A549 (cell line): ENCODE measurements at regions not wholly inside any gene's neighbourhood (a gene's known extent, or its start where the extent isn't known, plus 50 kb on each side); places are given as distances from the start of the nearest gene placed in this dataset.

Source experiments
- ATAC-seq, 2 experiments: fragments of 200-7000 bp in 1 of 2; fragments of >200 bp in 1 of 2; cut with Nextera tagmentation in 1 of 2; cut with Tn5 transposase in 1 of 2; 3 replicates each; pipeline versions ENCODE4 v1.8.0 to v1.9.1; 2018 to 2020; ENCODE audit warnings: mild to moderate bottlenecking in 1 of 2, moderate library complexity in 1 of 2
- CTCF ChIA-PET: fragments of 300-600 bp; sonication (Branson Sonifier 250); formaldehyde crosslinking; extraction: SDS; loops from one replicate; lab custom pipeline; 2021; ENCODE audit warnings: antibody characterized with exemption, inconsistent platforms; lab: Yijun Ruan, JAX
- POLR2A ChIA-PET: fragments of 350-600 bp; formaldehyde crosslinking; extraction: SDS; loops from one replicate; lab custom pipeline; 2021; ENCODE audit warnings: antibody characterized with exemption, inconsistent platforms; lab: Yijun Ruan, JAX
- DNase-seq, 2 experiments: peaks; one replicate each; pipeline versions ENCODE4 v3.0.0 to v3.0.0-alpha.2; 2011 to 2016; ENCODE audit warnings: low read depth in 1 of 2, low spot score in 1 of 2
- FAIRE-seq: peaks from 2 replicates; lab custom pipeline; 2011; peaks lifted over from hg19 to GRCh38; lab: Jason Lieb, UNC
- H3K27ac ChIP-seq, 2 experiments: fragments of >200 bp; sonication (Bioruptor Twin); formaldehyde crosslinking; 3 replicates each; pipeline ENCODE4 v1.5.1; 2016 to 2017
- H3K4me1 ChIP-seq: fragments of >200 bp; sonication (Bioruptor Twin); formaldehyde crosslinking; 3 replicates; pipeline ENCODE4 v1.6.1; 2016
- H3K4me2 ChIP-seq: fragments of >200 bp; sonication (Bioruptor Twin); formaldehyde crosslinking; 3 replicates; pipeline ENCODE4 v1.6.1; 2016
- H3K4me3 ChIP-seq: fragments of >200 bp; sonication (Bioruptor Twin); formaldehyde crosslinking; 3 replicates; pipeline ENCODE4 v1.5.1; 2016
- H3K9me3 ChIP-seq: fragments of >200 bp; sonication (Bioruptor Twin); formaldehyde crosslinking; 3 replicates; pipeline ENCODE4 v1.6.1; 2016
- BCL3 ChIP-seq: fragments of >200 bp; sonication (Bioruptor Twin); formaldehyde crosslinking; IDR thresholded peaks from 3 replicates; pipeline ENCODE4 v1.6.1; 2016
- BHLHE40 ChIP-seq: IDR thresholded peaks from 2 replicates; pipeline ENCODE4 v1.6.1; 2012; ENCODE audit warnings: low read depth, low read length, inconsistent platforms
- CBX8 ChIP-seq: fragments of 200-600 bp; sonication (generic); IDR thresholded peaks from 2 replicates; pipeline ENCODE4 v1.6.1; 2016
- CEBPB ChIP-seq, 2 experiments: fragments of >200 bp in 1 of 2; sonication (Bioruptor Twin) in 1 of 2; formaldehyde crosslinking in 1 of 2; IDR thresholded peaks; 2 replicates each; pipeline ENCODE4 v1.6.1; 2012 to 2016
- CHD2 ChIP-seq: fragments of 150-350 bp; IDR thresholded peaks from 2 replicates; pipeline ENCODE4 v1.6.1; 2014; ENCODE audit warnings: low read length; ENCODE audit not compliant: partially characterized antibody
- CHD4 ChIP-seq: fragments of 200-600 bp; sonication (generic); IDR thresholded peaks from 2 replicates; pipeline ENCODE4 v1.6.1; 2016; ENCODE audit warnings: antibody characterized with exemption, mild to moderate bottlenecking, borderline replicate concordance
- EHF ChIP-seq: fragments of 250-450 bp; sonication (Bioruptor Pico); IDR thresholded peaks from 2 replicates; pipeline ENCODE4 v1.5.0; 2020; ENCODE audit warnings: mild to moderate bottlenecking
- ELK1 ChIP-seq: fragments of 150-350 bp; IDR thresholded peaks from 2 replicates; pipeline ENCODE4 v1.6.1; 2014; ENCODE audit warnings: low read depth, mild to moderate bottlenecking, low read length
- EP300 ChIP-seq, 2 experiments: fragments of >200 bp; sonication (Bioruptor Twin); formaldehyde crosslinking; IDR thresholded peaks; 2 replicates in 1 of 2; 3 replicates in 1 of 2; pipeline ENCODE4 v1.6.1; 2016 to 2017
- FOSL2 ChIP-seq, 2 experiments: fragments of 450-650 bp in 1 of 2; fragments of >200 bp in 1 of 2; sonication (Bioruptor Twin) in 1 of 2; formaldehyde crosslinking; IDR thresholded peaks; 2 replicates each; pipeline versions ENCODE4 v1.5.0 to v1.6.1; 2016 to 2020; ENCODE audit warnings: mild to moderate bottlenecking in 1 of 2, moderate library complexity in 1 of 2
- HDAC2 ChIP-seq: fragments of 200-600 bp; sonication (generic); IDR thresholded peaks from 2 replicates; pipeline ENCODE4 v1.6.1; 2016
- HES2 ChIP-seq: fragments of >200 bp; sonication (Bioruptor Twin); formaldehyde crosslinking; IDR thresholded peaks from 2 replicates; pipeline ENCODE4 v1.6.1; 2016
- HEYL ChIP-seq: fragments of 250-450 bp; sonication (Bioruptor Pico); IDR thresholded peaks from 2 replicates; pipeline ENCODE4 v1.8.0; 2021; ENCODE audit warnings: mild to moderate bottlenecking, moderate library complexity
- HMGXB4 ChIP-seq: fragments of 250-450 bp; sonication (Bioruptor Pico); IDR thresholded peaks from 2 replicates; pipeline ENCODE4 v1.5.0; 2021; ENCODE audit warnings: mild to moderate bottlenecking, moderate library complexity, borderline replicate concordance
- JUN ChIP-seq, 2 experiments: fragments of >200 bp; sonication (Bioruptor Twin); formaldehyde crosslinking; IDR thresholded peaks; 2 replicates in 1 of 2; 3 replicates in 1 of 2; pipeline ENCODE4 v1.6.1; 2016 to 2017
- KDM5A ChIP-seq: fragments of 200-600 bp; sonication (generic); IDR thresholded peaks from 2 replicates; pipeline ENCODE4 v1.6.1; 2016; ENCODE audit warnings: antibody characterized with exemption, mild to moderate bottlenecking
- MAFK ChIP-seq: fragments of 450-650 bp; IDR thresholded peaks from 2 replicates; pipeline ENCODE4 v1.6.1; 2014; ENCODE audit not compliant: partially characterized antibody
- MAZ ChIP-seq: fragments of 150-350 bp; IDR thresholded peaks from 2 replicates; pipeline ENCODE4 v1.6.1; 2014; ENCODE audit warnings: antibody characterized with exemption, low read depth, low read length, borderline replicate concordance
- NFE2L2 ChIP-seq: fragments of 150-350 bp; conservative IDR thresholded peaks from 2 replicates; pipeline ENCODE4 v1.6.1; 2014; ENCODE audit warnings: low read length
- NPAS2 ChIP-seq: fragments of 250-450 bp; sonication (Bioruptor Pico); IDR thresholded peaks from 2 replicates; pipeline ENCODE4 v1.8.0; 2022; ENCODE audit warnings: mild to moderate bottlenecking, moderate library complexity, borderline replicate concordance
- PBX3 ChIP-seq: IDR thresholded peaks from 2 replicates; pipeline ENCODE4 v1.6.1; 2012
- POLR2A ChIP-seq: IDR thresholded peaks from 2 replicates; pipeline ENCODE4 v1.6.1; 2012; ENCODE audit warnings: mild to moderate bottlenecking, low read length
- POLR2AphosphoS2 ChIP-seq: conservative IDR thresholded peaks from 2 replicates; pipeline ENCODE4 v1.6.1; 2012; ENCODE audit warnings: low read length, improper control_type of control experiment, inconsistent platforms
- RCOR1 ChIP-seq: fragments of 150-350 bp; IDR thresholded peaks from 2 replicates; pipeline ENCODE4 v1.6.1; 2014; ENCODE audit warnings: antibody characterized with exemption, low read length, low read depth
- SMC3 ChIP-seq: fragments of >200 bp; sonication (Bioruptor Twin); formaldehyde crosslinking; IDR thresholded peaks from 3 replicates; pipeline ENCODE4 v1.6.1; 2018; ENCODE audit warnings: inconsistent platforms
- SREBF2 ChIP-seq: fragments of 450-650 bp; IDR thresholded peaks from 2 replicates; pipeline ENCODE4 v1.6.1; 2014; ENCODE audit warnings: mild to moderate bottlenecking, moderate library complexity
- TP53 ChIP-seq: fragments of 250-450 bp; sonication (Bioruptor Pico); IDR thresholded peaks from 2 replicates; pipeline ENCODE4 v1.5.0; 2021; ENCODE audit warnings: mild to moderate bottlenecking, moderate library complexity
- ZC3H11A ChIP-seq: fragments of 450-650 bp; IDR thresholded peaks from 2 replicates; pipeline ENCODE4 v1.6.1; 2014; ENCODE audit warnings: antibody characterized with exemption, mild to moderate bottlenecking
- ZFP36 ChIP-seq: fragments of 450-650 bp; IDR thresholded peaks from 2 replicates; pipeline ENCODE4 v1.6.1; 2014; ENCODE audit warnings: borderline replicate concordance; ENCODE audit not compliant: partially characterized antibody
- ZNF302 ChIP-seq: fragments of 250-450 bp; sonication (Bioruptor Pico); IDR thresholded peaks from 2 replicates; pipeline ENCODE4 v1.9.0; 2021; ENCODE audit warnings: inconsistent platforms, mild to moderate bottlenecking, moderate library complexity
- ZSCAN20 ChIP-seq: fragments of 250-450 bp; sonication (Bioruptor Pico); IDR thresholded peaks from 2 replicates; pipeline ENCODE4 v1.8.0; 2022; ENCODE audit warnings: mild to moderate bottlenecking, moderate library complexity
- WGBS: methylation state at CpG from one replicate; pipeline ENCODE4 v1.1.6; 2017; ENCODE audit errors: missing lambda C conversion rate; 5-methylcytosine and 5-hydroxymethylcytosine counted together
- TF ChIP-seq, protein P1 (sequence below): IDR thresholded peaks from 2 replicates; pipeline ENCODE4 v1.6.1; 2012
- TF ChIP-seq, protein P2 (sequence below): IDR thresholded peaks from 2 replicates; pipeline ENCODE4 v1.6.1; 2012; ENCODE audit warnings: low read depth, borderline replicate concordance

- H3K4me1 ChIP-seq, result no peaks in the 10 kb centered on the region
- ATAC-seq (no peak), FAIRE-seq (no peak), DNase-seq (no peak)
- H3K9me3 ChIP-seq, result no peaks in the 10 kb centered on the region
- no peak overlapping the region for H3K27ac ChIP-seq
- ChIA-PET POLR2A (no interaction called here), CTCF (interaction anchor here (3.2 kb wide), 1 partner anchor 13 kb away, joined by 14 read pairs; no protein-coding TSS in a partner anchor)
- H3K4me3 ChIP-seq, result no peak overlapping the region
- TF ChIP-seq HDAC2 (no peak), ZSCAN20 (CRISPR knock-in tag) (no peak), MAFK (no peak), CHD2 (no peak), BHLHE40 (no peak), HES2 (no peak), JUN (IDR thresholded peaks at IDR 0.05) (no peak), CHD4 (no peak), RCOR1 (no peak), NFE2L2 (no peak), MAZ (no peak), SMC3 (no peak), ZC3H11A (no peak), SREBF2 (no peak), PBX3 (no peak), BCL3 (no peak), NPAS2 (CRISPR knock-in tag) (no peak), ELK1 (no peak)
- TF ChIP-seq, protein P1, sequence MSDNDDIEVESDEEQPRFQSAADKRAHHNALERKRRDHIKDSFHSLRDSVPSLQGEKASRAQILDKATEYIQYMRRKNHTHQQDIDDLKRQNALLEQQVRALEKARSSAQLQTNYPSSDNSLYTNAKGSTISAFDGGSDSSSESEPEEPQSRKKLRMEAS, result no peak
- TF ChIP-seq, protein P2, sequence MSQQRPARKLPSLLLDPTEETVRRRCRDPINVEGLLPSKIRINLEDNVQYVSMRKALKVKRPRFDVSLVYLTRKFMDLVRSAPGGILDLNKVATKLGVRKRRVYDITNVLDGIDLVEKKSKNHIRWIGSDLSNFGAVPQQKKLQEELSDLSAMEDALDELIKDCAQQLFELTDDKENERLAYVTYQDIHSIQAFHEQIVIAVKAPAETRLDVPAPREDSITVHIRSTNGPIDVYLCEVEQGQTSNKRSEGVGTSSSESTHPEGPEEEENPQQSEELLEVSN, result no peak
- 63% methylated on average over 3 of the region's 3 CpGs for WGBS
- no peak overlapping the region for H3K4me2 ChIP-seq
Observed at GRCh38 chr4:71201817-71202576, 136.8 kb upstream of the SLC4A4 start.

DNA sequence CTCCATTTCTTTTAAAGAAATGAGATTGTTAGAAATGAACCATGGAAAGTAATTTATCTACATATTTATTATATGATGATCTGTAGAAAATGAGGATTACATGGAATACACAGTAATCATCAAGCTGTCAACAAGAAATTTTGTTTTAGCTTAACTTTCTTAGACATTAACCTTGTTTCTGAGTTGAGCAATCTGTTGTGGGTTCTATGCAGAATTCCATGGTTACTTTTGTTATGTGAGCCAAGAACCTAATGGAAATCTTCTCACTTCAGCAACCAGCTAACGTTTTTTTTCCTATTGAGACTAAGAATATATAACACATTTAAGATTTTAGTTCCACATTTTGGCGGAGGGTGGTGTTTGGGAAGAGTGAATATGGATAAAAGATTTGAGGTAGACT is 136.1 kb upstream of the SLC4A4 start:
- ATAC-seq, result no peak
- no peaks in the 10 kb centered on the region for H3K9me3 ChIP-seq
- FAIRE-seq, result no peak
- no peak for DNase-seq
- no peaks in the 10 kb centered on the region for H3K4me1 ChIP-seq
- WGBS, result 42% methylated on average over 2 of the region's 2 CpGs
- no peak overlapping the region for H3K4me3 ChIP-seq
- H3K27ac ChIP-seq, result no peak overlapping the region
- ChIA-PET CTCF (no interaction called here), POLR2A (no interaction called here)
- no peak overlapping the region for H3K4me2 ChIP-seq
- TF ChIP-seq ZSCAN20 (CRISPR knock-in tag), result no peak
- TF ChIP-seq, protein P1, result no peak
- no peak for TF ChIP-seq POLR2AphosphoS2
- TF ChIP-seq TP53, result no peak
- TF ChIP-seq CBX8, result no peak
- TF ChIP-seq ZNF302, result no peak
- no peak for TF ChIP-seq ZFP36
- TF ChIP-seq KDM5A, result no peak
- TF ChIP-seq HMGXB4 (CRISPR knock-in tag), result no peak
- TF ChIP-seq POLR2A, result no peak
- TF ChIP-seq CEBPB (IDR thresholded peaks at IDR 0.05), result no peak
- TF ChIP-seq FOSL2 (IDR thresholded peaks at IDR 0.05), result no peak
- TF ChIP-seq FOSL2 (CRISPR knock-in tag; IDR thresholded peaks at IDR 0.05), result no peak
- TF ChIP-seq EHF (CRISPR knock-in tag), result no peak
- TF ChIP-seq, protein P2, result no peak
- no peak for TF ChIP-seq HEYL (CRISPR knock-in tag)
- no peak for TF ChIP-seq EP300 (IDR thresholded peaks at IDR 0.05)
